ENCODE measurements at regions not wholly inside any gene's neighbourhood (a gene's known extent, or its start where the extent isn't known, plus 50 kb on each side); places are given as distances from the start of the nearest gene placed in this dataset.

GRCh38 chr3:101070799-101071121 lies 77.5 kb upstream of the ABI3BP start:
- TF ChIP-seq POLR2A (IDR thresholded peaks at IDR 0.05) (no peak), CTCF (IDR thresholded peaks at IDR 0.05) (no peak)

Measured in uterus (tissue), 2 donors.